Central memory CD8-positive, alpha-beta T cell (primary cell): ENCODE measurements at regions not wholly inside any gene's neighbourhood (a gene's known extent, or its start where the extent isn't known, plus 50 kb on each side); places are given as distances from the start of the nearest gene placed in this dataset.

Source experiments
- ATAC-seq: fragments of 150-1000 bp; cut with Tn5 transposase; replicated peaks from 2 replicates; pipeline ENCODE4 v1.10.0; 2022; ENCODE audit warnings: mild to moderate bottlenecking, moderate FRiP score, moderate number of reproducible peaks; ENCODE audit not compliant: poor library complexity, severe bottlenecking; ENCODE audit errors: extremely low read depth
- DNase-seq, 2 donors: peaks; one replicate each; pipeline ENCODE4 v3.0.0; 2021; ENCODE audit warnings: low spot score in 2 of 2
- H3K27ac Mint-ChIP-seq: one replicate; pipeline ENCODE4 v1.8.0; 2022; ENCODE audit warnings: low read depth, mild to moderate bottlenecking, moderate library complexity, mixed read lengths
- H3K27me3 Mint-ChIP-seq: one replicate; pipeline ENCODE4 v1.8.0; 2022; ENCODE audit warnings: mixed read lengths
- H3K36me3 Mint-ChIP-seq: one replicate; pipeline ENCODE4 v1.8.0; 2022; ENCODE audit warnings: mild to moderate bottlenecking, moderate library complexity, mixed read lengths; ENCODE audit not compliant: insufficient read depth
- H3K4me1 Mint-ChIP-seq: one replicate; pipeline ENCODE4 v1.8.0; 2022; ENCODE audit warnings: mixed read lengths
- H3K4me3 Mint-ChIP-seq: one replicate; pipeline ENCODE4 v1.8.0; 2022; ENCODE audit warnings: mild to moderate bottlenecking, moderate library complexity, mixed read lengths
- H3K9me3 Mint-ChIP-seq: one replicate; pipeline ENCODE4 v1.8.0; 2022; ENCODE audit warnings: mixed read lengths

DNA sequence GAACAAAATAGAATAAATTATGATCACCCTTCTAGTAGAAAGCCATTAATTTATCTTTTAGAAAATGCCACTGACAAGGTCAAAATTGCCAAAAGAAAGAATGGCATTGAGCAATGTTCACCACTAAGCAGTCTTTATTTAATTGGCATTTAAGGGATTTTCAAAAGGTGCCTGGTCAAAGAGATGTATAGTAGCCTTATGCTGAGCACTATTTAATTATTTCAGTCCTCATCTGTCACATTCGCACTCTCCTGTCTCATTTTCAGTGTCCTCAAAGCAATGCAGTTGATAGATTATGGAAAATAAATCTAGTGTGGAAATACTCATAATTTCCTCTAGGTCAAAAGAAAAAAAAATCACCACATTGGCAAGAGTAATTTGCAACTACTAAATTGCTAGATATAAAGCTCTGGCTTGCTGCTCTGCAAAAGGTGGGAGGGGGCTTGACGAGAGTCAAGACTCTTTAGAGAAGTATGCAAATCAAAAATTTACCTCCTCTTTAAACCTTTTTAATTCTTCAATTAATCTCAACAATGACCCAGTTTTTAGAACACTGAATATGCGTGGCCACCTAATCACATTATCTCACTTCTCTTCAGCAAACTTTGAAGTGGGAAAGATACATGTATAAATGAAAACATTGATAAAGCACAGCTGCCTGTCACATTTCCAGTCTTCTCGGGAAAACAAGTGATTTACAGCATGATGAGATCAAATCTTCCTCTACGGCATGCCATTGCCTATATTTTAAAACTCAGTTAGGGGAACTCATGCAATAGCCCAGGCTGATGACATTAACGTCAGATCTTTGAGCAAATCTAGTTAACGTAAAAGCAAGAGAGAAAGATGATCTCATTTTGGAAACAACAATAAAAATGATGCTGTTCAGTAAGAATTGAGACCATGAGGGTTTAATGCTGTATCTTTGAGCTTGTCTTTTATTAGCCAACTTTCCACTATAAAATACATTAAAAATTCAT, 373.1 kb upstream of the DCN start:
- Mint-ChIP-seq H3K27me3 (no peaks in the 10 kb centered on the region), H3K4me1 (no peaks in the 10 kb centered on the region), H3K36me3 (peaks cover 2% of the 10 kb centered on the region), H3K27ac (no peak overlapping the region), H3K4me3 (no peak overlapping the region), H3K9me3 (peaks cover 4% of the 10 kb centered on the region)
- ATAC-seq (no peak), DNase-seq (no peak)

DNA sequence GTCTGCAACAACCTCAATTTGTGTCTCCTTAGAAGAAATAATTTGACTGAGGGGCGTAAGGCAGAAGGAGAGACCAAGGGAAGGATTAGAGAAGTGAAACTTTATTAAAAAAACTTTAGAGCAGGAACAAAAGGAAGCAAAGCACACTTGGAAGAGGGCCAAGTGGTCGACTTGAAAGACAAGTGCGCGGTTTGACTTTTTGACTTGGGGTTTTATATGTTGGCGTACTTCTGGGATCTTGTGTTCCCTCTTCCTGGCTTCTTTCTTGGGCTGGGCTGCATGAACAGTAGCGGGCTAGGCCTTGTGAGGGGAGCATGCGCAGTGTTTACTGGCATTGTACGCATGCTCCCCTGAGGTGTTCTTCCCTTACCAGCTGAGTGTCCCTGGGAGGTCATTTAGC, 369.3 kb upstream of the DCN start:
- ATAC-seq (no peak), DNase-seq (no peak)
- no peak overlapping the region for H3K27ac Mint-ChIP-seq
- no peaks in the 10 kb centered on the region for H3K4me1 Mint-ChIP-seq
- no peaks in the 10 kb centered on the region for H3K36me3 Mint-ChIP-seq
- H3K4me3 Mint-ChIP-seq = no peak overlapping the region
- no peaks in the 10 kb centered on the region for H3K9me3 Mint-ChIP-seq
- peaks cover 15% of the 10 kb centered on the region for H3K27me3 Mint-ChIP-seq

DNA sequence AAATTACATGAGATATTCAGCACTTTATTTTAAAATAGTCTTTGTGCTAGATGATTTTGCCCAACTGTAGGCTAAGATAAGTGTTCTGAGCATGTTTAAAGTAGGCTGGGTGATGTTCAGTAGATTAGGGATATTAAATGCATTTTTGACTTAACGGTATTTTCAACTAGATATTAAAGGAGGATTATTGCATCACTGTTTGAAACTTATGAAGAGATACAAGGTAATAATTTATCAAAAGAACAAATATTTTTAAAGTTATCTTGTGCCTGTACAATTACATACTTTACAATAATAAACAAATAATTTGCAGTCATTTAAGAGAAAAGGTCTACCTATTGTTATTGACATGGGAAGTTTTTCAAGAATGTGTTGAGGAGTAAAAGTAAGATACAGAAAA, 368.6 kb upstream of the DCN start:
- Mint-ChIP-seq H3K27me3 (peaks cover 16% of the 10 kb centered on the region), H3K9me3 (peaks cover 3% of the 10 kb centered on the region), H3K4me1 (no peaks in the 10 kb centered on the region), H3K27ac (no peak overlapping the region), H3K36me3 (no peaks in the 10 kb centered on the region), H3K4me3 (no peak overlapping the region)
- DNase-seq (no peak), ATAC-seq (no peak)

DNA sequence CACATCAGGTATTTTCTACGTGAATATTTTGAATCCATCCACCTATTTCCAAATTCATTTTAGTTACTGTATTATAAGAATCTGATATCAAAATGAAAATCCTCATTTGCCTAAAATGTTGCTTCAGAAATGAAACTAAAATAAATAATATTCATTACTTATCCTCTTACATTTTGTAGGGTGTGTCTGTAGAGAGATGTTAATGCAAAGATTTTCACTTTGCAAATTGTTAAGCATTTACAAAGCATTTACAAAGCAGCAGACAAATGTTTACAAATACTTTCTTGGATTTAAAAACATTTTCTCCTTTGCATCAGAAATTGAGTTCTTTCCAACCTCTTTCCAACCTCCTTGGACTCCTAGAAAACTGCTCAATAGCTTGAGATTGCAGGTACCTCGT, 360.0 kb upstream of the DCN start:
- Mint-ChIP-seq H3K4me1 (no peaks in the 10 kb centered on the region), H3K9me3 (peaks cover 6% of the 10 kb centered on the region), H3K27me3 (peaks cover 39% of the 10 kb centered on the region)

DNA sequence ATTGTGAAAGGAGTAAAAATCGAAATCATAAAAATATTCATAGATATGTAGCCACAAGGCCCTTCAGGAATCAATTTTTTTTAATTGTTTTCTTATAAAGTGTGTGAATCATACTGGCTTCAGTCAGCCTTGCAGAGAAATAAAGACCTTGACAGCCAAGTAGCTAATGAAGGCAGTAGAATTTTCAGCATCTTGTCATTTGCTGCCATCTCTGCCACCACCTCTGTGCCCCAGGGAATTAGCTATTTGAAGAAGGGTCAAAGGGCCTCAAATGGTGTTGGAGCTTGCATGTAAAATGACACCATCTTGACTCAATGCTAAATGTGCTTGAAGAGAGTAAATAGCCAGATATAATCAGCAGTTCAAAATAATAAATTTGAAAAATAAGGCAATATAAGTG, 359.4 kb upstream of the DCN start:
- no peaks in the 10 kb centered on the region for H3K36me3 Mint-ChIP-seq
- no peaks in the 10 kb centered on the region for H3K4me1 Mint-ChIP-seq
- peaks cover 6% of the 10 kb centered on the region for H3K9me3 Mint-ChIP-seq
- H3K27ac Mint-ChIP-seq = no peak overlapping the region
- DNase-seq = no peak
- peaks cover 34% of the 10 kb centered on the region for H3K27me3 Mint-ChIP-seq
- ATAC-seq = no peak
- no peak overlapping the region for H3K4me3 Mint-ChIP-seq

More for the DNA sequence above, 360.0 kb upstream of the DCN start:
- ATAC-seq (no peak), DNase-seq (no peak)
- H3K36me3 Mint-ChIP-seq = no peaks in the 10 kb centered on the region
- no peak overlapping the region for H3K27ac Mint-ChIP-seq
- no peak overlapping the region for H3K4me3 Mint-ChIP-seq

DNA sequence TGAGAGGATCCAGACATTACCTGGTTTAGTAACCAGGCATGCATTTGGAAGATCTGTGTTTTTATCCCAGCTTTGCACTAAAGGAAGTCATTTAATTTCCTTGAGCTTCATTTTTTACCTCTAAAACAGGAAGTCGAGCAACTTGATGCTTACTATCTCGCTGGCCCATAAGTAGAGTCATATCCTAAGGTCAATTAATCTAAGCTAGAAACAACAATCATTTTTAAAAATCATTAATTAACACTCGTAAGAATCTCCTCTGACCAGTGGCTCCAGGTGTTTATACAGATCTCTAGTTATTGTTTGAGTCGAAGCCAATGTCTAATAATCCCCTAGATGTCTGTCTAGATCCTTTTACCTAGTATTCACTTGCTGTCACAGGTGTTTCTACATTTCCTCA, 355.8 kb upstream of the DCN start:
- no peak for DNase-seq
- Mint-ChIP-seq H3K4me3 (no peak overlapping the region), H3K36me3 (peaks cover 2% of the 10 kb centered on the region), H3K4me1 (no peaks in the 10 kb centered on the region), H3K27me3 (peaks cover 19% of the 10 kb centered on the region), H3K9me3 (peaks cover 13% of the 10 kb centered on the region), H3K27ac (no peak overlapping the region)
- ATAC-seq = no peak

DNA sequence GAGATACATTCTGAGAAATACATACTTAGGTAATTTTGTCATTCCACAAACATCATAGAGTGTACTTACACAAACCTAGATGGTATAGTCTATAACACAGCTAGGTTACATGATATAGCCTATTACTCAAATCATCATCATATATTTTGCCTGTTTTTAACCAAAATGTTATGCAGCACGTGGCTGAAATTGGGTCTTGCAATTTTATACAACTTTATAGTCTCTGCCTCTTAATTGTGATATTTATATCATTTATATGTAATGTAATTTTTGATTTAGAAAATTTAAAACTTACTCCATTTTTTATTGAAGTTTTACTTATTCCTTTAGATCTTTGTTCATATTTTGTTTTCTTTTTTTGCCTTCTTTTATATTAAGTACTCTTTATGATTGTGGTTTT, 350.7 kb upstream of the DCN start:
- DNase-seq = no peak
- Mint-ChIP-seq H3K4me3 (no peak overlapping the region), H3K27ac (no peak overlapping the region), H3K27me3 (no peaks in the 10 kb centered on the region), H3K4me1 (no peaks in the 10 kb centered on the region), H3K36me3 (peaks cover 2% of the 10 kb centered on the region), H3K9me3 (peaks cover 13% of the 10 kb centered on the region)
- ATAC-seq = no peak

DNA sequence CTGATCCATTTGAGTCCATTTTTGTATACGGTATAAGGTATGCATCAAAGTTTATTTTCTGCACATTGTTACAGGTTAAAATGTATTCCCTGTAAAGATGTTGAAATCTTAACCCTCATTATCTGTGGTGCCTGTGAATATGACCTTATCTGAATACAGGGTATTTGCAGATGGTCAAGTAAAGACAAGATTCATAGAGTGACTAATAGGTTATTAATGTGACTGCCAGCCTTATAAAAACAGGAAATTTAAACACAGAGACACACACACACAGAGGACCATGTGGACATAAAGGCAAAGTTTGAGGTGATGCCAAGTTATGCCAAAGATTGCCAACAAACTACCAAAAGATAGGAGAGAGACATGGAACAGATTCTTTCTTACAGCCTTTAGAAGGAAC, 347.2 kb upstream of the DCN start:
- H3K4me3 Mint-ChIP-seq = no peak overlapping the region
- peaks cover 13% of the 10 kb centered on the region for H3K9me3 Mint-ChIP-seq
- DNase-seq (no peak), ATAC-seq (no peak)
- no peaks in the 10 kb centered on the region for H3K4me1 Mint-ChIP-seq
- no peak overlapping the region for H3K27ac Mint-ChIP-seq
- H3K27me3 Mint-ChIP-seq = no peaks in the 10 kb centered on the region
- peaks cover 2% of the 10 kb centered on the region for H3K36me3 Mint-ChIP-seq

DNA sequence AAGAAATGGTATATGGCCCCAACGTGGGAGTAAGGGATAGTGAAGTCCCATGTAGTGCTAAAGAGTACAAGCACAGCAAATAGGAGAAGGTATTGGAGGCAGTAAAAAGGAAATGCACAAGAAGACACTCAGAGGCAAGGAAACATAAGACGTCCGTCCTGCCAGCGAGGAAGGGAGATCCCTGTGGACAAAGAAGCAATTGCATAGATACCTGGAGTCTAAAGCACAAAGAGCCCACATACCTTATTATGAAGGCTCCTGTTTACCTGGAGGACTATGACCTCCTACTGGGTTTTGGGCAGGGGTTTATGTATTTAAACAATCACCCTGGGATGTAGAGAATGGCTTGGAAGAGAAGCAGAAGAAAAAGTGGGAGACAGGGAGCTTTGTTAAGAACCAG, 341.2 kb upstream of the DCN start:
- peaks cover 1% of the 10 kb centered on the region for H3K36me3 Mint-ChIP-seq
- no peaks in the 10 kb centered on the region for H3K9me3 Mint-ChIP-seq
- H3K27me3 Mint-ChIP-seq = peaks cover 12% of the 10 kb centered on the region
- ATAC-seq = no peak
- no peak overlapping the region for H3K27ac Mint-ChIP-seq
- H3K4me1 Mint-ChIP-seq = no peaks in the 10 kb centered on the region
- H3K4me3 Mint-ChIP-seq = no peak overlapping the region
- DNase-seq = no peak

DNA sequence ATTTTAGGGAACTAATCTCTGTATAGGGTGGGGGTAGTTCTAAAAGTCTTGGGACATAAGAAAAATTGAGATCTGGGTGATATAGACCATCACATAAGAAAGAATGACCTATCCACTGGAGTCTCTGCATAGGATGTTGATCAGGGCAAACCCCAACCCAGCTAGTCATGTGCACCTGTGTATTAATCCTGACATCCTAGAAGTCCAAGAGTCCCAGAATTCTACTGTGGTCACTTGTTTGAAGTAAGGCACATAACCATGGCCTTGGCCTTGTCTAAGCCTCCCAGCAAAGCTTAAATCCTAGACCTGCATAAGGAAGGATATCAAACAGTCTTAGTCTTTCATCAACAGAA, 334.1 kb upstream of the DCN start:
- no peak overlapping the region for H3K4me3 Mint-ChIP-seq
- no peaks in the 10 kb centered on the region for H3K36me3 Mint-ChIP-seq
- peaks cover 22% of the 10 kb centered on the region for H3K27me3 Mint-ChIP-seq
- no peaks in the 10 kb centered on the region for H3K9me3 Mint-ChIP-seq
- DNase-seq (no peak), ATAC-seq (no peak)
- H3K27ac Mint-ChIP-seq = no peak overlapping the region
- H3K4me1 Mint-ChIP-seq = no peaks in the 10 kb centered on the region

DNA sequence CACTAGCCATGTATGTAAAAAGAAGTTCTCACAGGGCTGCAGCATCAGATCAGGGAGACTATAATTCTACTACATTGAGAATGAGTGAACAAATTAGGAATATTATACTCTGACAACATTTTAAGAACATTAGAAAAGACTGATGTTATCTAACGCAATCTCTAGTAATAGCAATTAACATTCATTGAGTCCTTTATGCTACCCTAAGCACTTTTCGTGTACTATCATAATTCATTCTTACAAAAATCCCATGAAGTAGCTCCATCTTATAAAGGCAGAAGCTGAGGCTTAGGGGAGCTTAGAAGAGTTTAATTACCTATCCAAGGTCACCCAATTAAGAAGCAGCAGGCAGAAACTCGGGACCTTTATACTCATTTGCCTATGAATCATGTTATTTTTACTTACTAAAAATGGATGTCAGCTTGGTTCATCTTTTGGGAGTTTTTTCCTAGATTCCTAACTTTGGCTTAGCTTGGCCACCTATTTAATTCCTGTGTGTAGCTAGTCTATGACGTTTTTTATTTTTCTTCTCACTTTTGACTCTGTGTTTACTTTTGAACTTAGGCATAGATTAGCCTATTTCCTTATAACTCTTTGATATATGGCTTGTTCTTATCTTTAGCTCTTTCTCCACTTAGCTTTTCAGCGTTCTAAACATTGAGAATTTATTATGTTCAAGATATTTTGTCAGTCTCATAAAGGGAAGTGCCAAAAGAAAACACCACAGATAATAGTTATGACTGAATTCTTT, 333.5 kb upstream of the DCN start:
- Mint-ChIP-seq H3K36me3 (no peaks in the 10 kb centered on the region), H3K27ac (no peak overlapping the region), H3K9me3 (no peaks in the 10 kb centered on the region), H3K4me3 (no peak overlapping the region), H3K4me1 (no peaks in the 10 kb centered on the region), H3K27me3 (peaks cover 22% of the 10 kb centered on the region)
- DNase-seq (no peak), ATAC-seq (no peak)

DNA sequence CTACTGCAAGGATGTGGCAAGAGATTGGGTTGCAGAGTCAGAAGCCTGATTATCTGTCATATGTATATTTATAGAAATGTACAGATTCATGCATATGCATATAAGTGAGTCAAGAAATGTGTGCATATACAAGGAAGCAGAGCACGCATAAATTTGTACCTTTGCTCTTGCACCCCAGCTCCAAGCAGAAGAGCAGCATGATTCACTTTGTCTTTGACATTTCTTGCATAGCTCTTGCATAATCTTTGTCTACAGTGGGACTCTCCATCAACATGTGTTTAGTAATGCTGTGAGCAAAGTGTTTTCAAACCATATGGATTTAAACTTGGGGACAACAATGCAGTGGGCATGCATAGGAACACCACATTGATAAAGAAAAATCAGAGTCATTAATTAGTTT, 330.7 kb upstream of the DCN start:
- ATAC-seq (no peak), DNase-seq (no peak)
- H3K36me3 Mint-ChIP-seq = no peaks in the 10 kb centered on the region
- no peaks in the 10 kb centered on the region for H3K9me3 Mint-ChIP-seq
- no peaks in the 10 kb centered on the region for H3K4me1 Mint-ChIP-seq
- H3K4me3 Mint-ChIP-seq = no peak overlapping the region
- H3K27me3 Mint-ChIP-seq = peaks cover 10% of the 10 kb centered on the region
- no peak overlapping the region for H3K27ac Mint-ChIP-seq
